Body of pancreas (tissue), 4 donors: ENCODE measurements at regions not wholly inside any gene's neighbourhood (a gene's known extent, or its start where the extent isn't known, plus 50 kb on each side); places are given as distances from the start of the nearest gene placed in this dataset.

Source experiments
- ATAC-seq: fragments of 150-250 bp; one replicate; pipeline ENCODE4 v1.9.1; 2016
- DNase-seq, 4 donors: peaks; one replicate each; pipeline ENCODE4 v3.0.0-alpha.2; 2019
- H3K27ac ChIP-seq, 4 donors: fragments of 200-600 bp; sonication (generic); 1 replicate in 3 of 4; 2 replicates in 1 of 4; pipeline versions ENCODE4 v1.5.1 to v1.6.1; 2016 to 2019; ENCODE audit warnings: mild to moderate bottlenecking in 1 of 4, mixed read lengths in 1 of 4, moderate library complexity in 1 of 4
- H3K27me3 ChIP-seq, 2 donors: fragments of 200-600 bp; sonication (generic); one replicate each; pipeline ENCODE4 v1.6.0; 2016; ENCODE audit warnings: mild to moderate bottlenecking in 1 of 2
- H3K36me3 ChIP-seq, 2 donors: fragments of 200-600 bp; sonication (generic); replicated peaks in 1 of 2; 2 replicates each; pipeline ENCODE4 v1.5.1; 2016; ENCODE audit warnings: low read depth in 2 of 2; ENCODE audit not compliant: insufficient read depth in 1 of 2
- H3K4me1 ChIP-seq: fragments of 200-600 bp; sonication (generic); one replicate; pipeline ENCODE4 v1.6.0; 2016
- H3K4me3 ChIP-seq, 2 donors: fragments of 200-600 bp; sonication (generic); 1 replicate in 1 of 2; 2 replicates in 1 of 2; pipeline ENCODE4 v1.5.1; 2016 to 2019
- H3K9me3 ChIP-seq, 3 donors: fragments of 200-600 bp; sonication (generic); 1 replicate in 2 of 3; 2 replicates in 1 of 3; pipeline ENCODE4 v1.5.1; 2016
- CTCF ChIP-seq, 7 experiments: fragments of 450-650 bp in 4 of 7; fragments of 200-600 bp in 3 of 7; sonication (generic) in 3 of 7; IDR thresholded peaks; one replicate each; pipeline ENCODE4 v1.5.1; 2016 to 2019; ENCODE audit warnings: antibody characterized with exemption in 7 of 7
- POLR2A ChIP-seq, 3 donors: fragments of 450-650 bp; IDR thresholded peaks; one replicate each; pipeline ENCODE4 v1.6.1; 2016; ENCODE audit warnings: antibody characterized with exemption in 3 of 3, mild to moderate bottlenecking in 2 of 3
- WGBS, 2 donors: methylation state at CpG; one replicate each; pipeline ENCODE4 v1.1.5; 2017; 5-methylcytosine and 5-hydroxymethylcytosine counted together
- intact Hi-C: fragments of 100-400 bp; cut with DNase I; formaldehyde crosslinking; loops from one replicate; pipeline ENCODE4 v1.15.1; 2023

- Histone ChIP-seq H3K4me1 (no peaks in the 10 kb centered on the region), H3K27ac (no peak overlapping the region), H3K36me3 (no peaks in the 10 kb centered on the region), H3K4me3 (no peak overlapping the region), H3K9me3 (no peaks in the 10 kb centered on the region), H3K27me3 (no peaks in the 10 kb centered on the region)
- TF ChIP-seq POLR2A (IDR thresholded peaks at IDR 0.05) (no peak), CTCF (IDR thresholded peaks at IDR 0.05) (no peak)
- ATAC-seq (no peak), DNase-seq (no peak)
- WGBS, 2 donors = 57 to 75% methylated on average over 2 of the region's 2 CpGs
- intact Hi-C loops = no loop called here
Observed at GRCh38 chrX:10380300-10380699, 223.5 kb downstream of the CLCN4 start.

- TF ChIP-seq CTCF (IDR thresholded peaks at IDR 0.05) (no peak), POLR2A (IDR thresholded peaks at IDR 0.05) (no peak)
- Histone ChIP-seq H3K4me1 (no peaks in the 10 kb centered on the region), H3K27ac (no peak overlapping the region), H3K9me3 (no peaks in the 10 kb centered on the region), H3K36me3 (no peaks in the 10 kb centered on the region), H3K27me3 (no peaks in the 10 kb centered on the region), H3K4me3 (no peak overlapping the region)
- 23 to 55% methylated on average over 1 of the region's 1 CpG for WGBS, 2 donors
- ATAC-seq = no peak
- intact Hi-C loops = no loop called here
- no peak for DNase-seq
Observed at GRCh38 chrX:10381193-10381592, 224.4 kb downstream of the CLCN4 start.

GRCh38 chrX:10387011-10387410 is 230.2 kb downstream of the CLCN4 start:
- Histone ChIP-seq H3K36me3 (no peaks in the 10 kb centered on the region), H3K27ac (no peak overlapping the region), H3K9me3 (no peaks in the 10 kb centered on the region), H3K27me3 (no peaks in the 10 kb centered on the region), H3K4me1 (no peaks in the 10 kb centered on the region), H3K4me3 (no peak overlapping the region)
- DNase-seq = no peak
- intact Hi-C loops = no loop called here
- TF ChIP-seq POLR2A (IDR thresholded peaks at IDR 0.05) = no peak
- TF ChIP-seq CTCF (IDR thresholded peaks at IDR 0.05) = no peak
- ATAC-seq = no peak
- 0 to 57% methylated on average over 1 of the region's 1 CpG for WGBS, 2 donors

DNA sequence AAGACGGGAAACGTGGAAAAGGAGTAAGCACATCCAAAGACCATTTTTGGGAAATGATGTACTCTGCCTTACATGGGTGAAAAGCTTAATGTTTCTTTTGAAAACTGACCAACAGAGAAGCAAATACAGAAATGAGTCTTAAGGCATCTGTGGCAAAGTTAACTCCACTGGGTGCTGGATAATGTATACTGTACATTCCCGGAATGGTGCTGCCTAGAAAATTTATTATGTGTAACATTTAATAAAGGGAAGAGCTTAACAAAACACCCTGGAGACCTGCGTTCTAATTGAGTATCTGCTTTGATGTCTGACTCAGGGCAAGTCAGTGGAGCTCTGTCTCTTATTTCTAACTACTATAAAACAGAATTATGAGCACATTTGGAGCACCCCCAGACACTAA is 230.2 kb downstream of the MID1 start:
- Histone ChIP-seq H3K27ac (no peak overlapping the region), H3K4me3 (no peak overlapping the region), H3K4me1 (no peaks in the 10 kb centered on the region), H3K9me3 (no peaks in the 10 kb centered on the region), H3K27me3 (no peaks in the 10 kb centered on the region), H3K36me3 (no peaks in the 10 kb centered on the region)
- WGBS, 2 donors = 45 to 46% methylated on average over 4 of the region's 4 CpGs
- TF ChIP-seq POLR2A (IDR thresholded peaks at IDR 0.05) (no peak), CTCF (IDR thresholded peaks at IDR 0.05) (no peak)
- no peak for ATAC-seq
- no peak for DNase-seq
- intact Hi-C loops = no loop called here

- H3K4me3 ChIP-seq = no peak overlapping the region
- WGBS, 2 donors = 45 to 80% methylated on average over 2 to 3 of the region's 3 CpGs
- H3K4me1 ChIP-seq = no peaks in the 10 kb centered on the region
- intact Hi-C loops = no loop called here
- no peaks in the 10 kb centered on the region for H3K9me3 ChIP-seq
- no peak for DNase-seq
- no peak overlapping the region for H3K27ac ChIP-seq
- H3K36me3 ChIP-seq = no peaks in the 10 kb centered on the region
- no peak for ATAC-seq
- TF ChIP-seq POLR2A (IDR thresholded peaks at IDR 0.05) = no peak
- TF ChIP-seq CTCF (IDR thresholded peaks at IDR 0.05) = no peak
- no peaks in the 10 kb centered on the region for H3K27me3 ChIP-seq
Observed at GRCh38 chrX:10393241-10393640, 227.1 kb downstream of the MID1 start.
